Activated CD8-positive, alpha-beta memory T cell treated with anti-CD3 and anti-CD28 coated beads for 4 hours (primary cell): ENCODE measurements at regions not wholly inside any gene's neighbourhood (a gene's known extent, or its start where the extent isn't known, plus 50 kb on each side); places are given as distances from the start of the nearest gene placed in this dataset.

Experiments
- DNase-seq, 2 donors: peaks; one replicate each; pipeline ENCODE4 v3.0.0-alpha.2; 2020; ENCODE audit warnings: low read depth in 2 of 2

- no peak for DNase-seq
These were observed 111.1 kb upstream of the ACSL4 start for GRCh38 chrX:109843963-109844751.

GRCh38 chrX:109844986-109845385, 111.9 kb upstream of the ACSL4 start:
- DNase-seq, result no peak

GRCh38 chrX:109845996-109846395, 112.9 kb upstream of the ACSL4 start:
- no peak for DNase-seq

DNA sequence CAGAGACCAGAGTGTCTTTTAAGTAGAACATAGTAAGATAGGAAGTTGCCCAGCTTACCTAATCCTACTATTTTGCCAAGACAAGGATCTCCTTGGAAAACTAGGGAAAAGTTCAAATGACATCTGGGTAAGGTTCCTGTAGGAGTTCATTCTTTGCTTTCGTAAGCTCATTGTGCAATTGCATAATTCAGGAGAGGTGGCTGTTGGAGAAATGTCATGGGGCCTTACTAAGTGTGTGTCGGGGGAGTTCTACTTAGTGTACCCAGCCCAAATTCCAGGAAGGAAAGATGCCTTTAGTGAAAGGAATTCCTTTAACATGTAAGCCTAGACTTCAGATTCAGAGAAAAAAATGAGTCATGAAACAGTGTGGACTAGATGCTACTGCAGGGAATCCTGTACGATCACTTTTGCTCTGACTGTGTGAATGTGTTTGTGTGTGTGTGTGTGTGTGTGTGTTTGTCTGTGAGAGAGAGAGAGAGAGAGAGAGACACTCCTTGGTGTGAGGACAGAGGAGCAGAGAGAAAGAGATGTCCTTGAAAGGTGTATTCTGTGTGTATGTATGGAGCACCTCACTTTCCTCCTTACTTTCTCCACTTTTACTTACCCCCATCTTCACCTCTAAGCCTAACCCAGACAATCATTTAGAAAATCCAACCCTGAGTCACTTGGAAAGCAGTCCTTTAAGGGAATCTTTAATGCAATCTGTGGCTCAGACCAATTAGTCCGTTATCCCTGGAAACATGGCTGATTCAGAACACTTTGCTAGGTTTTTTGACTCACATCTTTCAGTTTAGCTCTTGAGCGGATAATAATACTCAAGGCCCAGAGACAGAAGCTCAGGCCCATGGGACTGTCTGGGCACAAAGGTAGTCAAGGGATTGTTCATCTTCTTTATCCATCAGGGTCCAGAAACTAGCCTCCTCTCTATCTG, 114.5 kb upstream of the ACSL4 start:
- DNase-seq, result no peak

GRCh38 chrX:109848461-109849050, 115.5 kb upstream of the ACSL4 start:
- DNase-seq, result no peak

- DNase-seq, result no peak
These were observed 121.0 kb upstream of the ACSL4 start for GRCh38 chrX:109854096-109854495.

DNA sequence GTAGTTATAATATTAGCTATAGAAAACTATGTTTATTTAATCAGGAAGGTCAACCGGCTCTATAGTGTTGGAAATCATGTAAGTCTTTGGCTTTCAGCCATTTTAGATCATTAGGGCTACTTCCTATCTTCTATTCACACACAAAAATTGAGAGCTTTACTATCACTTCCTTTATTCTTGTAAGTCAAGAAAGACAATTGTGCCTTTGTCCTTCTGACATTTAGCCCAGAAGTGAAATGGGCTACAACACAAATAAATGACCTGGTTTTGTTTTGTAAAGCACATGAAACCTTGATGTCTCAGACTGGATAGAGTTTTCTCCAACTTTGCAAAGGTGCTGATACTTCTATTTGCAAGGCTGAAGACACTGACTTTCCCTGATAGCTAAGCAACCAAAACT, 122.4 kb upstream of the ACSL4 start:
- no peak for DNase-seq

DNA sequence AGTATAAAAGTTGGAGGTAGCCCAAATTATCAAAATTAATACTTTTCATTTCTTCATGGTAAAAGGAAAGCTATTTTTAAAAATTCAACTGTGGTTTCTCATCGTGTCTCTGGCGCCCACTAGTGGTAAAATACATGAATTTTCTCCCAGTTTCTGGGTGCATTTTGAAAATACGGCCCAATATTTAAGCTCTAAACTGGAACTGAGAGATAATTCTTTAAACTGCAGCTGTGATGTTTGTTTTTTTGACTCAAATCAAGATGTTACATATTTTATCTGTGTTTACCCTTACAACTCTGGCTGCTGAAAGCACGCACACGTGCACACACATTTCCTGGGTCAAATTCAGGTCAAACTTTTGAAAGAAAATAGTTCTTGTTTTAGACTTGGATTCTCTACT, 123.9 kb upstream of the ACSL4 start:
- no peak for DNase-seq

DNA sequence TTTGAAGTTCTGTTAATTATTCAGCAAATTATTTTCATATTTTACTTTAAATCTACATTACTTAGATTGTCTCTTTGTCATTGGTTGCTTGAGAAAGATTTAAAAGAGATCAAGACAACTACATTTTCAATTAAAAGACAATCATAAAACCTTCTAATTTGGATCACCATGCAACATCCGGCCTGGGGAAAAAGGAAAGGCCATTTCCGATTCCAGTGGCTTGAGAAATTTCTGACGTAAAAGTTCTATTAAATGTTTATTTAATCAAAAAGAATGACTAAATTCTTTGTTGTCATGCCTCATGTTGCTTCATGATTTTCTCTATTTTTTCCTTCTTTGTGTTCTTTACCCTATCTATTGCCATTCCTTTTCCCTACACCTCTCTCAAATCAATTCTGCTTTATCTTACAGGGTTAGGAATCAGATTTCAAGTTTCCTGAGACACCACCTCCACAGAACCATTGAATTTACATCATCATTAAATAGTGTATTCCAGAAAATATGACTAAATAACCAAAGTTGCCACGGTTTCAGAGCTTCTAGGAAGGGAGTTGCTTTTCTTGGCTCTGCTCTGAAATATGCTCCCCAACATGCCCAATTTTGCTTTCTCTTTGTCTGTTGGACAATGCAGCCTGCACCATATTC, 124.6 kb upstream of the ACSL4 start:
- no peak for DNase-seq

DNA sequence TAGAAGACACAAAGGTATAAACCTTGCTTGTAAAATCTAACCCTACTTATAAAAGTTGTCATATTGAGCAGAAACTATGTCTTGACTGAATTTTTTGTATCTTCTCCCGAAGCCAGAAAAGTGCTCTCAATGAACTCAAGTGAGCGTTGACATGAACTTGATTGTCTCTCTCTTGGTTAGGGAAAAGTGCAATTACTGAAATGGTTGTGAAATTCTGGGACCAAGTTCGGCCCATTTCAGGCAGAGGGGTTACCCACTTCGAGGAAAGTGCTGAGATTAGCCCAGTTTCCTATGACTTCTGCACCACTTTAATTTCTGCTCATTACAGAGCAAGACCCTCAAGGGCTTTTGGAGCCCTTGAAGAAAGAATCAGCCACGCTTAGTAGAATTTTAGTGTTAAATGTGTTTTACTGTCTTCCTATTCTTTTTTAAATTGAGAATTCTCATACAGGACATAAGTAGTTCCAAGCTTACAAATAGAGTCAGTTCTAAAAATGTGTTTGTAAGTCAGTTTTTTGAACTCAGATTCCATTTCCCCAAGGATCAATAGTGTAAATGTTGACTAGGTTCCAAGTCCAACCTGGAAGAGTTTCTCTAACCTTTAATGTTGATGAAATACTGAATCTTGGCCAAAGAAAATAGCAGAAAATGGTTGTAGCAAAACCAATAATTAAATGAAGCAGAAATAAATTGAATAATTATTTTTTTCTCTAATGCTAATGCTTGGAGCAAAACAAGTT, 125.7 kb upstream of the ACSL4 start:
- no peak for DNase-seq

DNA sequence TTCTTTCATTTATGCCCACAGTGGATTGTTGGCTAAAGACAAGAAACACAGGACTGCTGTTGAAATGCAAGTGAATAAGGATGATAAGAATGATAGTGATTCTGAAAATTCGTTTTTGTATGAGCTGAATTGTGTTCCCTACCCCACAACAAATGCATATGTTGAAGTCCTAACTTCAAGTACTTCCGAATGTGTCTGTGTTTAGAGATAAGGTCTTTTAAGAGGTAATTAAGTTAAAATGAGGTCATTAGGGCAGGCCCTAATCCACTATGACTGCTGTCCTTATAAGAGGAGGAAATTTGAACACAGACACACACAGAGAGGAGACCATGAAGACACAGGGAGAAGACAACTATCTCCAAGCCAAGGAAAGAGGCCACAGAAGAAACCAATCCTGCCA, 126.6 kb upstream of the ACSL4 start:
- DNase-seq, result no peak

DNA sequence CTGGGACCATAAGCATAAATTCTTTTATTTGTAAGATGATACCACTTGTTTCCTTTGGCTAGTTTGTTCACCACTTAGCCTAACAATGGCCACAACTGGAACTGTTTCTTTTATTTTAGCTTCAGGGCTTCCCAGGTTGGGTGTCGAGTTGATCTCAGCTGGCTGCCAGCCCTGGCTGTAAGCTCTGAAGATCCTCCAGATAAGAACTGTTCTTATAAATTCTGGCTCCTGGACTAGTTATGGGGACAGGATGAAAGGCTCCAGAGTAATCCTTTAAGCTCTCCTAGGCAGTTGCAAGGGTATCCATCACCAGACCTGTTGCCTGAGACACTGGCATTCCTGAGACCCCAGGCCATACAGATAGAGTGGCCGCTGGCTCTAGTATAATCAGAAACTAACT, 129.4 kb upstream of the ACSL4 start:
- no peak for DNase-seq

- DNase-seq, result no peak
These were observed 130.8 kb upstream of the ACSL4 start for GRCh38 chrX:109863811-109864210.

DNA sequence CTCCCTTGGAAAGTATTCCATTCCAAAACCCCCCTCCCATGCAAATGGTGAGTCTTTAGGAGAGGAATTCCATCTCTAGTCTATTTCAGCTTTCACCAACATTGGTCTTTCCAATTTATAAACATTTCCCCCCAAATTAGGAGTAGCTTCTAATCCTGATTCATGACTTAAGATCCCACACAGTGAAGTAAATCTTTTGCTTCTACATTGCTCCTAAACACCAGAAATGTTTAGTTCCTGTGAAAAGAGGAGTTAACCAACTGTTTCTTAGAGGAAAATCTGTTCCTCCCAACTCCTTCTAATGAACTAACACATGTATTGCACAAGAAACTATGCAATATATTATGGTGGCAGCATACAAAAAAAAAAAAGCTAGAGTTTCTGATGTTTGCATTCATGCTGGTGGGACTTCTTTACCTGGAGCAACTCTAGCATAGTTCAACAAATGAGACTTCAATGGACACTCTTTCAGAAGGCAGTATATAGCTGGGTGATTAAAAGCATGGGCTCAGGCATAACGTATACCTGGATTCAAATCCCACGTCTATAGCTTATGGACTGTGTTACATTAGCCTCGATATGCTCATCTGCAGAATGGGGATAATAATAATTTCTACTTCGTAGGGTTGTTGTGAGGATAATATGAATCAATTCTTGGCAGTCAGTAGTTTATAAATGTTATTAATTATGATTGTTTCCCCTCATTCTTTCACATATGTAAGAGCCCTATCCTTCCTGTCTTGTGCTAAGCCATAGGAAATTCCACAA, 131.6 kb upstream of the TMEM164 start:
- DNase-seq, result no peak

- DNase-seq, result no peak
These were observed 130.7 kb upstream of the TMEM164 start for GRCh38 chrX:109872021-109872732.

- DNase-seq, result no peak
These were observed 129.3 kb upstream of the TMEM164 start for GRCh38 chrX:109873574-109873973.

DNA sequence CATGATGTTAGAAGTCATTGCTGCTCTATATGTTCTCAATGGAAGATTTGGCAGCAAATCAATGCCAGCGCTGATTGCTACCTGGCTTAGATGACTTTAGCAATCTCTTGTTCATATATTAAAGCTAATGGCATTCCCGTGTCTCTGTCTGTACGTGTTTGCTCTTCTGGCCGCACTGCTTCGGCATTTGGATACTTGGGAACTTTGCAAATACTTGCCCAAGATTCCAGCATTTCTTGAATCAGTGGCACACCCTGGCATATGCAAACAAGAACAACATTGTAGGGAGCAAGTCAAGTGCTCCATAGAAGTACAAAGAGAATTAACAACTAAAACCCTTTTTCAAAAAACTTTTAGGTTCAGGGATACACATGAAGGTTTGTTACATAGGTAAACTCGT, 128.9 kb upstream of the TMEM164 start:
- DNase-seq, result no peak

DNA sequence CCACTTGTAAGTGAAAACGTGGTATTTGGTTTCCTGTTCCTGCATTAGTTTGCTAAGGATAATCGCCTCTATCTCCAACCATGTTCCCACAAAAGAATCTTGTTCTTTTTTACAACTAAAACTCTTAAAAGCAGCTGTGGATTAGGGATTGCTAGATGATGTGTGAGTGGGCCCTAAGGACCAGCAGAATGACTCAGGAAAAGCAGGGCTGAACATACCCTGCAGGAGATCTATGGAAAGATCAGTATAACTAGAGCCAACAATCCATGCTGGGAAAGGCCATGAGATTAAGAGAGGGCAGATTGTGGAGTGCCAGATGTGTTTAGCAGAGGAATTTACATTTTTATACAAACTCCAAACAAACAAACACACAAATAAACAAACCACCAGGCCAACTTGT, 128.4 kb upstream of the TMEM164 start:
- DNase-seq, result no peak

DNA sequence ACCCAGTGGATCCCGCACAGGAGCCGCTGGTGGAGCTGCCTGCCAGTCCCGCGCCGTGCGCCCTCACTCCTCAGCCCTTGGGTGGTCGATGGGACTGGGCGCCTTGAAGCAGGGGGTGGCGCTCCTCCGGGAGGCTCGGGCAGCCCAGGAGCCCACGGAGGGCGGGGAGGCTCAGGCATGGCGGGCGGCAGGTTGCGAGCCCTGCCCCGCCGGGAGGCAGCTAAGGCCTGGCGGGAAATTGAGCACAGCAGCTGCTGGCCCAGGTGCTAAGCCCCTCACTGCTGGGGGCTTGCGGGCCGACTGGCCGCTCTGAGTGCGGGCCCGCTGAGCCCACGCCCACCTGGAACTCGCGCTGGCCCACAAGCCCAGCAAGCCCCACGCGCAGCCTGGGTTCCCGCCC, 127.1 kb upstream of the TMEM164 start:
- DNase-seq, result no peak

DNA sequence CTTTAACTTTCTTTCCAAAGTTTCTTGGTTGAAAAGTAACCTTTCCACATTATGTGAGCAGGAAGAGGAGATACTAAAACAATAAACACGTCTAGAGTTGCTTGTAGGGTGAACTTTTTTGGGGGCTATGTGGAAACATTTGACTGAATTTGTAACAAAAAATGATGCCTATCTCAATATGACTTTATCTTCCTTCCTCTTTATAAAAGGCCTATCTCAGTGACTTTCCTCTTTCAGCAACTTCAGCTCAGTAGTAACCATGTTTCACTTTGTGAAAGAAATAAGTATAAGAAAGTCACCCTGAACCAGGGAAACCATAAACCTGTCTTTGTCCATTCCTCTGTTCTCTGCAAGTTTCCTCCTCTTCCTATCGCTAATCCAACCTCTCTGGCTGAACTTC, 124.7 kb upstream of the TMEM164 start:
- no peak for DNase-seq
